DMS79 treated with DMSO at 0.1 percent for 48 hours (cell line): ENCODE measurements at regions not wholly inside any gene's neighbourhood (a gene's known extent, or its start where the extent isn't known, plus 50 kb on each side); places are given as distances from the start of the nearest gene placed in this dataset.
A peak's percentile ranks its signal among the peaks of the same experiment; 100 is the strongest.

Source experiments
- DNase-seq: peaks from one replicate; lab custom pipeline; 2025; lab: John Stamatoyannopoulos, UW

DNA sequence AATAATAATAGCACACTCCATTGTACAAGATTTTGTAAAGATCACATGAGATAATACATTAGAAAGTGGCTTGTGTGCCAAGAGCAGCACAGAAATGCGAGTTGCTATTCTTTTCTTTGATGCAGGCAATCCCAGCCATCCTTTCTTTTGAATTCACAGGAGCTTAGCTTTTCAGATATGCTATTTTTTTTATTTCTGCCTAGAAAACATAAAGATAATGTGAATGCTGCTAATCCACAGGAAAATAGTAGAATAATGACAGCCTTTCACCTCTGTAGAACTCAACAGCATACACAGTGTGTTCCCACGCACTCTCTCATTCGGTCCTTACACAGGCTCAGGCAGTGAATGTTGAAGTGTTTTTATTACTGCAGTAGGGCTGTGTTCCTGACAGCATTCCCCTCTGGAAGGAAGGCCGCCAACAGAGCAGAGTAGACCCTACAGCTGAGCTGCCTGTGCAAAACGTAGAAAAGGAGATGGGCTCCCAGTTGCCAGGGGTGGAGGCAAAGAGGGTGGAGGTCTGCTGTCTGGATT, 138.8 kb upstream of the TAPT1 start:
- no peak for DNase-seq

DNA sequence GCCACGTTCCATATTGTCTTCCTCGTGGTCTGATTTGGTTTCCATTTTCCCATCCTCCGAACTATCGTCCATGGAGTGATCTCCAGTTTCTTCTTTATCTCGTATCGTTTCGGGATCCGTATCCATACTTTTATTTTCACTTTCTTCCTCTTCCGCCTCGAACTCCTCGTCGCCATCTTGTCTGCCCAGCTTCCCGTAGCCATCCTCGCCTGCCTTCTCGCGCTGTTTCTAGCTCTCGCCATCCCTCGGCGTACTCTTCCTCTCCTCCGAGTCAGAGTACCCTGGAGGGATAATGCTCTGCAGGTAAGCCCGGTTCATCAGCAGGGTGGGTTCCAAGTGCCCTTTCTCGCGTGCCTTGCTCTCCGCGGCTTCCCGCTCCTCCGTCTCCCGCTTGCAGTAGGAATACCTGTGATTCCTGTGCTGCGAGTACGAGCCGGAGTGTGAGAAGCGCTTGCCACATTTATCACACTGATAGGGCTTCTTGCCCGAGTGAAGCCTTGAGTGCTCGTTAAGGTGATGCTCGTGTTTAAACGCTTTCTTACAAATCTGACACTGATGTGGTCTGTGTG, 134.5 kb upstream of the TAPT1 start:
- DNase-seq = no peak

DNA sequence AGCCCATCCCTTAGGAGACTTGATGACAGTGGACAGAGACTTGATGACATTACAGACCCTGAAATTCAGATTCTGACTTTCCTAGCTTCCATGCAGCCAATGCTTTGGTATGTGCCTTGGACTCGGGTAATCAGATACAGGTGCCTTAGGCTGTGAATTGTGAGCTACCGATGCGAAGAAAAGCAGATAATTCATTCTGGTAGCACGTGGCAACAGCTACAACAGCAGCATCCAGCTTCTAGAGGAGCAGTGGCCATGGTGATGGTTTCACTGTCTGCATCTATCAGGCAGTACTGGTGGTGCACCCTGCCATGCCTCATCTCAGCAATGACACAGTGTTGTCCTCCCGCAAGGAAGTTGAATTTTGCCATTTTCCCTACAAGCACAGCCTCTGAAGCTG, 126.9 kb upstream of the TAPT1 start:
- no peak for DNase-seq

DNA sequence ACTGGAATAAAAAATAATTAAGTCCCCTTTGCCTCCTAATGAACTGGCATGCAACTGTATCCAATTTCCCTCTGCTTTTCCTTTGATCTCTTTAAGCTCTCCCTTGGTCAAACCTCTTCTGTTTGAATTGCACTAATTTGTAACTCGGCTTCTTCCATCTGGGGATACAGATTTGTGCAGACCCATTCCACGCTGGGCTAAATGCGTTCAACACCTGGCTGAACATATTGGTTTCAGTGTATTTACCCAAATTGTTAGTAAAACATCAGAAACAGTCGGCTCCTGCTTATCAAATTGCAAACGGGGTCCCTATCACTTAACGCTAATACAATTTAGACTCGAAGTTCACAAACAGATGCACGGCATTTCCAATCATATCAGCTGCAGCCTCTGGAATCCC, 124.9 kb upstream of the TAPT1 start:
- no peak for DNase-seq

DNA sequence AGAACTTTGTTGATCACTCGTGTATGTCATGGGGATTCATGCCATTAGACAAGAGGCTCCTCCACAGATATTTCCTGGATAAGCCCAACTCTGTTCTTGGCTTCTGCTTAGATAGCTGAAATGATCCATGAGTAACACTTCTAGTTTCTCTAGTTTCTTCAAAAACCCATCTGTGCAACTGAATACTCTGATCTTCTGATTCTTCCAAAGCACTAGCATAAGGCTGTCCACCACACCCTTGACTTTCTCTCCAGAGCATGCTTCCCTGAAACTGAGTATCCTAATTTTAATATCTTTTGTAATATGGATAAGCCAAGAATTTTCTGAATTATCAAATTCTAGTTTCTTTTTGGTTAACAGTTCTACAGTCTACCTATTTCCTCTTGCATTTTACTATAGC, 118.6 kb upstream of the TAPT1 start:
- DNase-seq = no peak

DNA sequence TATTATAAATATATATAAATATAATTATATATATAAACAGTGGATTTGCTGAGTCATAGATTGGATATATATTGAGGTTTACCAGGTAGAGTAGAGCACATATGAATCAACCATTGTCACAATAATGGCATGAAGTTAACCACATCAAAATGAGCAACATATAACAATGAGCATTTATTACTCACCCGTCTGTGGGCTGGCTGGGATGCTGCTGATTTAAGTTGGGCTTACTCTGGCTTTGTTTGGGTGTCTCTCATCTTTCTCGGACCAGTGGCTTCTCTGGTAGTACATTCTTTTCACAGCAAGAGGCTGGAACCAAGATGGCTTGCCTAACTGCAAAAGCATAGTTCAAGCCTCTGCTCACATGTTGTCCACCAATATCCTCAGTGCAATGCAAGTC, 111.7 kb upstream of the TAPT1 start:
- no peak for DNase-seq

DNA sequence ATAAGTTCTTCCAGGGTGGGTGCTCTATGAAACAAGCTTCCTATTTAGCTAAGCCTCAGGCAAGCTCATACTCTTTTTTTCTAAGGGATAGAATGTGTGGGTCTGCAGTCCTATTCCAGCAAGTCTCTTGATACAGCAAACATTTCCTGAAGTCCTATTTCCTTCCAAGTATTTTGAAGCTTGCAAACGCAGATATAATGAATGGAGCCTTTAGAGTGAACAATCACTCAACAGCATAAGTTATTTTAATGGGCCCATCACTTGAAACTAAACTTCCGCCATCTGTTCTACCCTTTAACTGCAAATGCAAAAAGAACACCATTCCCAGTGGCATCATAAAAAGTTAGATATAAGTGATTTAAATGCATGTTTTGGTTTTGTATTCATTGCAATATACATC, 108.3 kb upstream of the TAPT1 start:
- no peak for DNase-seq

DNA sequence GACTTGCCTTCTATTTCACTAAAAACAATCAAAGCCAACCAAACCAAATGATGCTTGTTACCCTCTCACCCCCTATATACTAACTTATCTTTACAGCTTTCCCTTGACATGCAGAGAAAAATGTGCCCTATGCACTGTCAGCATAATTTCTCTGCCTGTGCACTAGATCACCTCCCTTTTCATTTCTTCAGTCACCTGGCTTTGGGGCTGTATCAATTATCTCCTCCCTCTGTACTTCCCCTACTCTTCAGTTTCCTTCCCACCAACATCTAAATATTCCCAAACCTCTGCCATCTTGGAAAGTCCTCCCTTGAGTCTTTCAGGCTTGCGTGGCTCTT, 103.5 kb upstream of the TAPT1 start:
- DNase-seq = no peak

DNA sequence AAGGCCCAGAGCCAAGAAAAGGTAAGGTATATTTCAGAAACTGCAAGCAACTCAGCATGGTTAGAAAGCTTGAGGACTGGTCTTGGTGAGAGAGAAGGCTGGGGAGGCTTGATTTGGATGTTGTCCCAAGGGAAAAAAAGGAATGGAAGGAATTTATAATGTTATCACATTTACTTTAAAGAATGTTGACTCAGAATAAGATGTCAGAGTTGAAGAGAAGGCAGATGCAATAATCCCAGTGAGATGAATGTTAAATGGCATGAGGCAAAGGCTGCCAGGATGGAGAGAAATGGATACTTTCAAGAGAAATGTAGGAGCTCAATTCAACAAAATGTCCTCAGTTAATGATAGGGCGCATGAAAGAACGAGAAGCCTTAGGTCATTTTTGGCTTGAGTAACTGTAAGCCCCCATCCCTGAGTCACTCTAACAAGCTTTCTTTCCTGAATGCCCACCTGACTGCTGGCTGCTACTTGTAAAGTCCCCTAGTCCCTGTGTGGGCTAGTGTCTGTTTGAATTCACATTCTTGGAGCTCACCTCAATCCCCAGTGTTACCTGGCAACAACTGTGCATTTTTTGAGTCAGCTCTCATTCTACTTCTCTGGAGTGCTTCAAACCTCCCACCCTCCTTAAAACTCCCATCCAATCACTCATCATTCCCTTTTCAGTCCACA, 103.0 kb upstream of the TAPT1 start:
- no peak for DNase-seq

DNA sequence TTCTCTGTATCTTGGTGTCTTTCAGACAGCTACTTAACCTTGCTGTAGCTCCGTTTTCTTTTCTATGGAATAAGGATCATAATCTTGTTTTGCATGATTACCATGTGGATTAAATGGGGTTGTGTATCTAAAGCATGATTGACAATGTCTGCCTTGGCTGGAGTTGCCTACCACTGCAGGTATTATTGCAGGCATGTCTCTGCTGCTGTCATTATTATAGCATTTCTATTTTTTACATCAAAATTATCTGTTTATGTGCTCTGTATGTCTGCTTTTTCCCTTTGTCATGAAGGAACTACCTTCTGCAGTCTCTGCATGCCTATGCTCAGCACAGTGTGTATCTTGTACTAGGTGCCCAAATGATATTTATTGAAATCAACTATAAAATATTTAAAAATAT, 95.9 kb upstream of the TAPT1 start:
- no peak for DNase-seq

DNA sequence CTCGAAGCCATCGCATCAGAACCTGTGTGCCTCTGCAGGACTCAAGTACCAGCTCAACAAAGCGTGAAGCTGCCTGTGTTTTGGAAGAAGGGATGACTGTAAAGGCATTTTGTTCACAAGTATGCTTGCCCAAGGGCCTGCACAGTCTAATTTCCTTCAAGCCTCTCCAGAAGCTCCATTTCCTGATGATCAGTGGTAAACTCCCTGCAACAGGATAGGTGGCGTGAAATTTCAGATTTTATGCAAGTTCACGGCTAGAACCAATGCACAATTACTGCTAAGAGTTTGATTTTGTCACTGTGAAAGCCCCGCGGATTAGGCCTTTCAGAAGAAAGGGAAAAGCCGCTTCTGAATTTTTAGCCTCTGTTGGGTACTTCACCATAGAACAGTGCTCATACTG, 89.2 kb upstream of the TAPT1 start:
- no peak for DNase-seq

DNA sequence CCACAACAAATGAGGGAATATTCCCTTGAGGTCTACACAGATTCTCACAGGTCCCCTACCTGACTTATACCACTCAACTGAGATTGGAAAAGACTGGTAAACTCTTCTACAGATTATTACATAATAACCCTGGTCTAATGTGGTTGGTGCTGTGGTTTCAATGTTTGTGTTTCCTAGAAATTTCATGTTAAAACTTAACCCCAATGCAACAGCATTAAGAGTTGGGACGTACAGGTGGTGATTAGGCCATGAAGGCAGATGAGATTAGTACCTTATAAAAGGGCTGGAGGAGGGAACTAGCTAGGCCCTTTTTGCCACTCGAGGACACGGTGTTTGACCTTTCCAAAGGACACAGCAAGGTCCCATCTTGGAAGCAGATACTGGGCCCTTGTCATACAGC, 84.3 kb upstream of the TAPT1 start:
- no peak for DNase-seq

DNA sequence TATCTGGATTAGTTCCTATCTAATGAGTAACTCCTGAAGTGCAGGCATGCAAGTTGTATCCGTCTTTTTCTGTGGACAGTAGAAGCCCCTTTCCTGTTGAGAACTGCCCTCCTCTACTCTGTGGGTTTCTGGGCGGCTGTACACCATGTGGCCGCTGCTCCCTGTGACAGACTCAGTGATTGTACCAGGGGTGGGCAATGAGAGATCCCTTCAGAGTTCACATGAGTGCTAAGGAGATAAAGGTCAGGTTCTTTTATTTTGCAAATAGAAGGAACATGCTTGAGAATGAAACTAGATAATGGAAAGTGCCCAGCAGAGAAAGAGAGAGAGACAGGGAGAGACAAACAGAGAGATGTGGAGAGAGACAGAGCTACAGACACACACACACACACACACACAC, 76.4 kb upstream of the TAPT1 start:
- DNase-seq = no peak

DNA sequence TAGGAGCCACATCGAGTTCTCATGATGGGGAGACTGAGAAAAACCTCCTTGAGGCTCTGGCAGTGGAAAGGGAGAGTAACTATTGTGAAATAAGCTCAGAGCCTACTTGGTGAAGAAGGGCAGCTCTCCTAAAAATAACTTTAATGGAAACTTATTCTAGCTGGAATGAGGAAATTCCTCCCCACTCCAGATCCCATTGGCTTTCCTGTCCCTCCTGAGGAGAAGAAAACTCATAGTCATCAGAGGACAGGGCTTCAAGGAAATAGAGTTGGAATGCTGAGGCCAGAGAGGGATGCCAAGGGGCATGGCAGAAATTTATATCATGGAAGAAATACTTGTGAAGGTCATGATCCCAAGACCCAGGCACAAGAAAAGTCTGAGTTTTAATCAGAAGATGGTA, 70.7 kb upstream of the TAPT1 start:
- DNase-seq = no peak

DNA sequence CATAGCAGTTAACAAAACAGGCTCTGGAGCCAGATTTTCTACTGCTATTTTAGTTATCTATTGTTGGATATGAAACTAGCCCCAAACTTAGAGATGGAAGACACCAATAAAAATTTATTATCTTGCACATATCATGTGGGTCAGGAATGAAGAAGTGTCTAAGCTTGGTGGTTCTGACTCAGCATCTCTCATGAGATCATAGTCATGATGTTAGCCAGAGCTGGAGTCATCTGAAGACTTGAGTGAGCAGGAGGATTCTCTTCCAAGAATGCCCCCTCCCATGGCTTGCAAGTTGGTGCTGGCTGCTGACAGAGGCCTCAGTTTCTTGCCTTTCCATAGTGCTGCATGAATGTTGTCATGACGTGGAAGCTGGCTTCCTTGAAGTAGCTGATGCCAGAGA, 68.2 kb upstream of the TAPT1 start:
- no peak for DNase-seq

DNA sequence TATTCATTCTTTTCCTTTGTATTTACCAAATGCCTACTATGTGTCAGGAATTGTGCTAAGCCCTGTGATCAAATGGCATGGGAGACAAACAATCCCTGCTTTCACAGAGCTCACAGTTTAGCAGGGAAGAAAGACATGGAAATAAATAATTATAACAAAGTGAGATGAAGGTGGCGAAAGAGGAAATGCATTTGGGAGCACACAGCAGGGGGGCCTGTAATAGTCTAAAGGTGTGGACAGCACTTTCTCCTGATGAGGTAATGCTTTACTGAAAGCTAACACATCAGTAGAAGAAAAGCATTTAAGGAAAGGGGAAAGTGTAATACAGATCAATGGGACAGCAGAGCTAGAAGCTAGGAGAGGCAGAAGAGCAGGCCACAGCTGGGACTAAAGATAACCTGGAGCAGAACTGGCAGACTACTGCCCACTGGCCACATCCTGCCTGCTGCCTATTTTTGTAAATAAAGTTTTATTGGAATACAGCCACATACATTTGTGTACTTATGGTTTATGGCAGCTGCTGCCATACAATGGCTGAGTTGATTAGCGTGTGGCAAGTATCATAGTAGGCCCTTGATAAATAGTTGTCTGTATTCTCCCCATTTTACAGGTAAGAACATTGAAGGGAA, 67.1 kb upstream of the TAPT1 start:
- no peak for DNase-seq

DNA sequence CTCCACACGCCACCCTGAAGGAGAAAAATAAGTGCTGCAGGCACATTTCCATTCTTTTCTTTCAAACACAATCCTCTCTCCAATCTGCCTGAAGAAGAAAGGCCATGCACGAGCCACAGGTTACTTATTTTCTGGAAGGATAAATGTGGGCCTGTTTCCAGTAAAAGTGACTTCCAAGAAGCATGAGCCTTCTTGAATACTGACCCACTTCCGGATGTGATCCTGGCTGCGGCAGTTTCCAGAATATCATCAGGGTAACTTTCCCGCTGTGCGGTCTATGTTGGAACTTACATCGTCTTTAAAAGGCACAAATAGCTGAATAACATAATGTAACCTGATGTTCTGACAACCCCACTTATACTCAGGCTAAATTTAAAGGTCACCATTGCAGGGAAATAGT, 66.3 kb upstream of the TAPT1 start:
- DNase-seq = no peak

DNA sequence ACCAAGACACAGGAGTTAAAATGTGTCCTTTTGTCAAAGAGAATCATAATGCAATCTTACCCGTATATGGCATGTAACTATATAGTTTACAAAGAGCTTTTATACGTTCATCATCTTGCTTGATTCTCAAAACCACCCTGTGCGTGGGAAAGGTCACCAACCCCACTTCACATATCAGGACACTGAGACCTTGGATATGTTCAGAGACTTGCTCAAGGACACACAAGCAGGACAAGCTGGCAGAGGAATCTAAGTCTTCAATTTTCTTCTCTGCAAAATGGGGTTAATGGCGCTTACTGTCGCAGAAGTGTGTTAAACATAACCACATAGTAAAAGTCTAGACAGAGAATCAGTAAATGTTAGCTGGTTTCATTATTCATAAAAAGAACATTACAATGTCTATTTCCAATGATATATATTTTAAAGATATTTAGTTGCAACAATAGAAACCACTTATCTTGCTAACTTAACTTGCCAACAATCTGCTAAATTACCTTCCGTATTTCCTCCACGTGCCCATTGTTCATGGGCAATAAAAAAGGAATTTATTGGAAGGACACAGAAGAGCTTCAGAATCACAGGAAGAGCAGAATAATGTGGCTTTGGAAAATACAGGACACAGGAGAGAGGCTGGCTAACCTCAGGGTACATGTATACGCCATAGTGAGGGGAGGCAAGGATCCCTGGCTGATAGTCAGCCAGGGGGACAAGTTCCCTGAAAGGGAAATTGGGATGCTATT, 64.6 kb upstream of the TAPT1 start:
- no peak for DNase-seq

DNA sequence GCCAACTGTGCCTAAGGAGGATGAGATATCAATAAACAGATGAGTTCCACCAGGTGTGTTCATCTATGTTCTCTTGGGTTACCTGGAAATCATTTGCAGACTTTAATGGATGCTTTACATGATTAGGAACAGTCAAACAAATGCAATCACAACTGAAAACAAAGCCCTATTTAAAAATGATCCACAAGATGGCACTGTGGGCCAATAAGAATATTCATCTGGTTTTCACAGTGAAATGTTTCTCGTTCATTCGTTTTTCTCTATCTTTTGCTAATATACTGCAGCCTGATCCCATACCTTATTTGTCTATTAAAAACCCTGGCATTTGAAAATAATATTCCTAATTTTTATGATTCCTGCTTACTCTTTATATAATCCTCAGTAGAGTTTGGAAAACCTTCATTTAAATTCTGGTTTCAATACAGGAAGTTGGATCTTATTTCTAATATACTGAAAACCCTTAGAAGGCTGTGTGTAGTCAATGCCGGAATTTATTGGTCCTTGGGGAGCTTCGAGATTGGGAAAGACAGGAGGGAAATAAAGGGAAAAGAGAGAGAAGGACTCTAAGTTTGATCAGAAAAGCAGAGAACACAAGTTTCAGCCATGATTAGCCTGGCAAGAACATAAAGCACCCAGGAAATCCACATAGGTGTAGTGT, 63.8 kb upstream of the TAPT1 start:
- peak; percentile 1 for DNase-seq

DNA sequence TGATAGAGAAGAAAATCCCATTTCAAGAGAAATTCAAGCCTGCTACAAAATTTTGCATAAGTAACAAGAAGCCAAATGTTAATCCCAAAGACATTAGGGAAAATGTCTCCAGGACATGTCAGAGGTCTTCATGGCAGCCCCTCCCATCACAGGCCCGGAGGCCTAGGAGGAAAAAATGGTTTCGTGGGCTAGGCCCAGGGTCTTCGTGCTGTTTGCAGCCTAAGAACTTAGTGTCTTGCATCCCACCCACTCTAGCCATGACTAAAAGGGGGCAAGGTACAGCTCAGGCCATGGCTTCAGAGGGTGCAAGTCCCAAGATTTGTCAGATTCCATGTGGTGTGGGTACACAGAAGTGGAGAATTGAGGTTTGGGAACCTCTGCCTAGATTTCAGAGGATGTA, 57.8 kb upstream of the TAPT1 start:
- DNase-seq = no peak

DNA sequence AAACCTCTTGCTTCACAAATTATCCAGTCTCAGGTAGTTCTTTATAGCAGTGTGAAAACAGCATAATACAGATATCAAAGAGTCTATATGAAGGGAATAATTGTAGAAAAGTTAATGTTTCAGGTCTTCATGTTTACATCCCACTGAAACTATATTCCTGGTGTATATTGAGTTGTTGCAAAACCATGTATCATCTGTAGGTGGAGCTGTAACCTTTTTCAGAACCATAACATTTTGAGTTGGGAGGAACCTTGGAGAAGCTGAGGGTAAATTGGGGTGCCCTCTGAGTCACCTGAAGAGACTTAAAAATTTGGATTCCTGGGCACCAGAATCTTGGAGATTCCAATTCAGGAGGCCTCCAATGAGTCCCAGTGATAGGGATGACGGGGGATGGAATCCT, 51.9 kb upstream of the TAPT1 start:
- no peak for DNase-seq
